Thoracic aorta (tissue), 2 donors: ENCODE measurements at regions not wholly inside any gene's neighbourhood (a gene's known extent, or its start where the extent isn't known, plus 50 kb on each side); places are given as distances from the start of the nearest gene placed in this dataset.

Experiments
- ATAC-seq: fragments of 150-250 bp; one replicate; pipeline ENCODE4 v1.8.0; 2017; ENCODE audit warnings: low read depth; ENCODE audit not compliant: insufficient number of reproducible peaks, low FRiP score
- DNase-seq: peaks from one replicate; pipeline ENCODE4 v3.0.0-alpha.2; 2020; ENCODE audit warnings: low spot score
- H3K27ac ChIP-seq, 2 donors: fragments of 200-600 bp; sonication (generic); 1 replicate in 1 of 2; 2 replicates in 1 of 2; pipeline ENCODE4 v1.5.1; 2016; ENCODE audit warnings: mild to moderate bottlenecking in 2 of 2, moderate library complexity in 2 of 2
- H3K27me3 ChIP-seq: fragments of 200-600 bp; sonication (generic); replicated peaks from 2 replicates; pipeline ENCODE4 v1.6.0; 2016; ENCODE audit warnings: mild to moderate bottlenecking; ENCODE audit not compliant: insufficient read depth
- H3K36me3 ChIP-seq: fragments of 200-600 bp; sonication (generic); one replicate; pipeline ENCODE4 v1.5.1; 2016
- H3K4me1 ChIP-seq, 2 donors: fragments of 200-600 bp; sonication (generic); 1 replicate in 1 of 2; 2 replicates in 1 of 2; pipeline versions ENCODE4 v1.5.1 to v1.6.0; 2016; ENCODE audit warnings: low read depth in 2 of 2, mild to moderate bottlenecking in 1 of 2; ENCODE audit not compliant: control insufficient read depth in 1 of 2
- H3K4me3 ChIP-seq: fragments of 200-600 bp; sonication (generic); 2 replicates; pipeline ENCODE4 v1.5.1; 2016; ENCODE audit warnings: mild to moderate bottlenecking
- H3K9me3 ChIP-seq: fragments of 200-600 bp; sonication (generic); 2 replicates; pipeline ENCODE4 v1.5.1; 2016
- CTCF ChIP-seq: fragments of 200-600 bp; sonication (generic); IDR thresholded peaks from one replicate; pipeline ENCODE4 v1.5.1; 2019; ENCODE audit warnings: antibody characterized with exemption

GRCh38 chr18:8893221-8893620 lies 187.9 kb downstream of the MTCL1 start:
- no peak overlapping the region for H3K4me3 ChIP-seq
- H3K4me1 ChIP-seq: no peaks in the 10 kb centered on the region
- TF ChIP-seq CTCF: no peak
- ATAC-seq (no peak), DNase-seq (no peak)
- H3K36me3 ChIP-seq: no peaks in the 10 kb centered on the region
- H3K27ac ChIP-seq: no peak overlapping the region
- peaks cover 3% of the 10 kb centered on the region for H3K9me3 ChIP-seq
- H3K27me3 ChIP-seq: no peaks in the 10 kb centered on the region

- DNase-seq: no peak
- H3K27ac ChIP-seq: no peak overlapping the region
- no peaks in the 10 kb centered on the region for H3K4me1 ChIP-seq
- no peaks in the 10 kb centered on the region for H3K27me3 ChIP-seq
- no peaks in the 10 kb centered on the region for H3K36me3 ChIP-seq
- H3K9me3 ChIP-seq: peaks cover 3% of the 10 kb centered on the region
- ATAC-seq: no peak
- no peak for TF ChIP-seq CTCF
- H3K4me3 ChIP-seq: no peak overlapping the region
These were observed 188.4 kb downstream of the MTCL1 start for GRCh38 chr18:8893628-8894231.

- no peaks in the 10 kb centered on the region for H3K27me3 ChIP-seq
- no peak for ATAC-seq
- no peak overlapping the region for H3K4me3 ChIP-seq
- H3K4me1 ChIP-seq: no peaks in the 10 kb centered on the region
- no peak for TF ChIP-seq CTCF
- no peak overlapping the region for H3K27ac ChIP-seq
- no peak for DNase-seq
- peaks cover 3% of the 10 kb centered on the region for H3K9me3 ChIP-seq
- H3K36me3 ChIP-seq: no peaks in the 10 kb centered on the region
These were observed 189.5 kb downstream of the MTCL1 start for GRCh38 chr18:8894823-8895222.

- ATAC-seq (no peak), DNase-seq (no peak)
- no peak overlapping the region for H3K4me3 ChIP-seq
- H3K9me3 ChIP-seq: peaks cover 3% of the 10 kb centered on the region
- no peaks in the 10 kb centered on the region for H3K27me3 ChIP-seq
- TF ChIP-seq CTCF: no peak
- no peaks in the 10 kb centered on the region for H3K36me3 ChIP-seq
- H3K27ac ChIP-seq: no peak overlapping the region
- H3K4me1 ChIP-seq: no peaks in the 10 kb centered on the region
These were observed 190.0 kb downstream of the MTCL1 start for GRCh38 chr18:8895341-8895740.

GRCh38 chr18:8895987-8896619 lies 190.7 kb downstream of the MTCL1 start:
- ATAC-seq: no peak
- no peak for DNase-seq
- TF ChIP-seq CTCF: no peak

More at GRCh38 chr18:8895987-8896619, 190.7 kb downstream of the MTCL1 start:
- H3K27ac ChIP-seq: no peak overlapping the region
- peaks cover 3% of the 10 kb centered on the region for H3K9me3 ChIP-seq
- no peak overlapping the region for H3K4me3 ChIP-seq
- no peaks in the 10 kb centered on the region for H3K27me3 ChIP-seq
- H3K36me3 ChIP-seq: no peaks in the 10 kb centered on the region
- no peaks in the 10 kb centered on the region for H3K4me1 ChIP-seq
